ENCODE measurements at regions not wholly inside any gene's neighbourhood (a gene's known extent, or its start where the extent isn't known, plus 50 kb on each side); places are given as distances from the start of the nearest gene placed in this dataset.
"Not testable (repeated sequence)": the region's sequence is repeated elsewhere in the genome, so short reads cannot be mapped to it uniquely, and the experiment has no call there.

DNA sequence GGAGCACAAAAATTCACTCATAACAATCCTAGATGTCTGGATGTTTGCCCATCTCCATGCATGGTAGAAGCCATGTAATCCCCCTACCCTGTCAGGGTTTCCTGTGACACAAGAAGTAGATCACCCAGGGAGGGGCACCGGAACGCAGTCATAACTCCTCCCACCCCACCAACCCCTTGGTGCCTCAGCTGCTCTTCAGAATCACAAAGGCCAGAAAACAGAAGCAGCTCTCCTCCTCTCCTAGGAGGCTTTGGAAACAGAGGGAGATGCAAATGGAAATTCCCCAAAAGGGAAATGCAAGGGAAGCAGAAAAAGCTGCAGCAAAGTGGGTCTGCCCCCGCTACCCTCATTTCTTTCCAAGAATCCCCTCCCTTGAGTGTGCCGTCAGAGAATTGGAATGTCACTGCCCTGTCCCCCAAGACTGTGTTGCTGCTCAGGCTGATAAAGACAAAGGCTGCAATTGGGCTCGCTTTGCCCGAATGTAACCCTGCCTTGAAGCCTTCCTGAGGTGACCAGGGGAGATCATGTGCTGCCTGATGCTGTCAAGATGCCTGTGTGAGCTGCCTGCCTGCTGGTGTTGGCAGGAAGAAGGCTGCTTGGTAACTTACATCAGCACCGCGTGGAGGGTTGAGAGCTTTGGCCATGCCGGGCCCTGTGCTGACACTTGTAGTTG lies 65.5 kb upstream of the ABCA1 start:
- ChIA-PET CTCF (interaction anchor here (1.0 to 1.6 kb wide), 3 partner anchors 11 to 131 kb away, joined by 3 to 5 read pairs (median 3); no protein-coding TSS in a partner anchor), POLR2A (no interaction called here)
- TF ChIP-seq, protein P1, sequence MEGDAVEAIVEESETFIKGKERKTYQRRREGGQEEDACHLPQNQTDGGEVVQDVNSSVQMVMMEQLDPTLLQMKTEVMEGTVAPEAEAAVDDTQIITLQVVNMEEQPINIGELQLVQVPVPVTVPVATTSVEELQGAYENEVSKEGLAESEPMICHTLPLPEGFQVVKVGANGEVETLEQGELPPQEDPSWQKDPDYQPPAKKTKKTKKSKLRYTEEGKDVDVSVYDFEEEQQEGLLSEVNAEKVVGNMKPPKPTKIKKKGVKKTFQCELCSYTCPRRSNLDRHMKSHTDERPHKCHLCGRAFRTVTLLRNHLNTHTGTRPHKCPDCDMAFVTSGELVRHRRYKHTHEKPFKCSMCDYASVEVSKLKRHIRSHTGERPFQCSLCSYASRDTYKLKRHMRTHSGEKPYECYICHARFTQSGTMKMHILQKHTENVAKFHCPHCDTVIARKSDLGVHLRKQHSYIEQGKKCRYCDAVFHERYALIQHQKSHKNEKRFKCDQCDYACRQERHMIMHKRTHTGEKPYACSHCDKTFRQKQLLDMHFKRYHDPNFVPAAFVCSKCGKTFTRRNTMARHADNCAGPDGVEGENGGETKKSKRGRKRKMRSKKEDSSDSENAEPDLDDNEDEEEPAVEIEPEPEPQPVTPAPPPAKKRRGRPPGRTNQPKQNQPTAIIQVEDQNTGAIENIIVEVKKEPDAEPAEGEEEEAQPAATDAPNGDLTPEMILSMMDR (IDR thresholded peaks at IDR 0.05; ENCODE audit: control extremely low read depth, extremely low read depth, low read depth, missing control alignments): no peak
- DNase-seq (ENCODE audit: extremely low spot score): no peak

DNA sequence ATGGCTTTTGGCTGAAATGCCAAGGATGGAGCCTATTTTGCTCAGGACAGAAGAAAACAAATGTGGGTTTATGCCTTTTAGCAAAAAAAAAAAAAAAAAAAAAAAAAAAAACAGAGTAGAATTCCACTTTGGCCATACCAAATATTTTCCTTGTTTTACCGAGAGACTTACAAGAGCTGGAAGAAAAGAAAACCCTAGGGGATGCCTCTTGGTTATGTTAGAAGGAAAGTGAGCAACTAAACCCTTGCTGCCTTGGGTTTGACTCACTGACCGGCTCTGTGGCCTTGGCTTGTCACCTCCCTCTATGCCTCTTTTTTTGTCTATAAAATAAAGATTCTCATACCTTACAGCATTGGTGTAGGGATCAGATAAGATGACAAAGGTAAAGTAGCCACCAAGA lies 69.6 kb upstream of the ABCA1 start:
- TF ChIP-seq, protein P1 (IDR thresholded peaks at IDR 0.05; ENCODE audit: control extremely low read depth, extremely low read depth, low read depth, missing control alignments): no peak
- DNase-seq (ENCODE audit: extremely low spot score): no peak
- POLR2A ChIA-PET: interaction anchor here (0.6 kb wide), 1 partner anchor 30 kb away, joined by 3 read pairs; no protein-coding TSS in a partner anchor
- CTCF ChIA-PET: interaction anchor here (0.9 to 1.1 kb wide), 2 partner anchors 9 to 105 kb away, joined by 3 to 4 read pairs; no protein-coding TSS in a partner anchor

DNA sequence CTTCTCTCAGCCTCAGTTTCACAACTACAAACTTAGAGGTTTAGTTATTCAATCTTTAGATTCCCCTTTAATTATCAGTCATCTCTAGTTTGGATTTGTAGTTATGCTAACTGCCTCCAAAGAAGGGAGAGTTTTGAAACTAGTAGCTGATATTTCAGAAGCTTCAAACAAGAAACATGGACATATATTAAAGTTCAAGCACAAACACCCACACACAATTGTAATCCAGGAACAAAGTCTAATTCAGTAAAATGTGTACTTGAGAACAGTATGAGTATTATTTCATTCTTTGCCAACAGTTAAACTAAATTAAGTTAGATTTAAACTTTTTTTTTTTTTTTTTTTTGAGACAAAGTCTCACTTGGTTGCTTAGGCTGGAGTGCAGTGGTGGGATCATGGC lies 71.2 kb upstream of the ABCA1 start:
- DNase-seq (ENCODE audit: extremely low spot score): no peak
- POLR2A ChIA-PET: no interaction called here
- TF ChIP-seq, protein P1 (IDR thresholded peaks at IDR 0.05; ENCODE audit: control extremely low read depth, extremely low read depth, low read depth, missing control alignments): no peak
- CTCF ChIA-PET: no interaction called here

DNA sequence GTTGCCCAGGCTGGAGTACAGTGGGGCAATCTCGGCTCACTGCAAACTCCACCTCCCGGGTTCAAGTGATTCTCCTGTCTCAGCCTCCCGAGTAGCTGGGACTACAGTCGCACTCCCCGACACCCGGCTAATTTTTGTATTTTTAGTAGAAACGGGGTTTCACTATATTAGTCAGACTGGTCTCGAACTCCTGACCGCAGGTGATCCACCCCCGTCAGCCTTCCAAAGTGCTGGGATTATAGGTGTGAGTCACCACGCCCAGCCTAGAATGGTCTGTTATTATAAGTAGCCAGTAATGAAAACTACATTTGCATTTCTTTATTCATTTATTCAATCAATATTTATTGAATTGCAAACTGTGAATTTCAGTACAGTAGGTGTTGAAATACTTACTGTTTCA lies 72.6 kb upstream of the ABCA1 start:
- CTCF ChIA-PET; POLR2A ChIA-PET; DNase-seq (ENCODE audit: extremely low spot score): not testable (repeated sequence)

DNA sequence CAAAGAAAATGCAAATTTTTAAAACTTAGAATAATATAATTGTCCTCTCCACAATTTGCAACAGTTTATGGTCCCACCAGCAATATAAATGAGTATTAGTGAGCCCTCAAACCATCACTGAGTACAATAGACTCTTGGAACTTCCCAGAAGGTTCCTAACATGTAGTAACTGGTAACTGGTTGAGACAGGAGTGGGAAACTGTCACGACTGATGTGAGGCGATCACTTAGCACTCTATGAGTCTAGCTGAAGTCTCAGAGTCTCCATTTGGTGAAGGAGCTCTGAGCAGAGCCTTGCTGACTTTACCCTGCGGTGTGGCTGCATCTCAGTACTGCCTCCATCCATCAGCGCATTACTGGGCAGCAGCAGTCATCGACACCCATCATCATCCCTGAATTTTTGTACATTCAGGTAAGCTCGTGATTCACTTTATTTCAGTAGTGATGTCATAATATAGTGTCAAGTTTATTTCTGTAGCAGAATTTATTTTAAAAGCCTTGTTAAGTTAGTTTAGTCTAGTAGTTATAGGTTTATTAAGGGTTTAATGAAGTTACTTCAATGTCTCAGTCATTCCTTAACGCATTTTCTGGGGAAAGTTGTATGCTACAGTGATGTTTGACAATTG lies 76.6 kb upstream of the ABCA1 start:
- no peak for DNase-seq (ENCODE audit: extremely low spot score)
- POLR2A ChIA-PET: no interaction called here
- CTCF ChIA-PET: no interaction called here
- TF ChIP-seq, protein P1 (IDR thresholded peaks at IDR 0.05; ENCODE audit: control extremely low read depth, extremely low read depth, low read depth, missing control alignments): no peak

DNA sequence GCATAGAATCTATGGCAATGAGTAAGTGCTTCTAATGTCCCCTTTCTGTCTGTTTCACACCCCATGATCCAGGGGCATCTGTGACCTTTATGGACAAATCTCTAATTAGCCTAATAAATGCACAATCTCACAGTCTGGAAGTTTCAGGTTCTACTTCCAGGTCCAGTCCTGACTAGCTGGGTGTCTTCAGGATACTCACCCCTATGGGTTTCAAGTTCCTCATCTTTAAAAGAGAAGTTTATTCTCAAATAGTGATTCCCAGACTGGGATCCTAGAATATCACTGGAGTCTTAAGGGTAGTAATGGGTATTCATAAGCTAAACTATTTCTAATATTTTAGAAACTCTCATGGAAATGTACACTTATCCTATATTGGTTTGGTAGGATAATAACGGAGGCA lies 77.2 kb upstream of the ABCA1 start:
- TF ChIP-seq, protein P1 (IDR thresholded peaks at IDR 0.05; ENCODE audit: control extremely low read depth, extremely low read depth, low read depth, missing control alignments): no peak
- DNase-seq (ENCODE audit: extremely low spot score): no peak
- ChIA-PET CTCF (no interaction called here), POLR2A (no interaction called here)

DNA sequence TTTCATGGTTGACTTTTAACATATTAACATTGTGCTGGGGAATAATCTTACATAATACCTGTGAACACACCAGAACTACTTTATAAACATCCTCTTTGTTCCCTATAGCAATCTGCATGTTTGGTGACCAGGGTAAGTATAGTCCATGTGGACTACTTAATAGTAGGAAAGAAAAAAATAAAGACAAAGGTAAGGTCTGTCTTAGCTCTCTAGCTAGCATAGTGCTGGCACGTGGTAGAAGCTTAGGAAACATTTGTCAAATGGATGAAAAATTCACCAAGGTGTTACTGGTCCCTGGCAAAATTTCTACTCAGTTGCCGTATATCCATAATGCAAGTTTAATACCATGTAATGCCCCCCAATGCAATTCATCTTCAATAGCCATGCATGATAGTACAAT lies 78.6 kb upstream of the ABCA1 start:
- CTCF ChIA-PET: interaction anchor here (1.0 kb wide), 1 partner anchor 9 kb away, joined by 4 read pairs; no protein-coding TSS in a partner anchor
- POLR2A ChIA-PET: no interaction called here
- DNase-seq (ENCODE audit: extremely low spot score): no peak
- TF ChIP-seq, protein P1 (IDR thresholded peaks at IDR 0.05; ENCODE audit: control extremely low read depth, extremely low read depth, low read depth, missing control alignments): no peak

Data from GM10248 (cell line).